ENCODE measurements at regions not wholly inside any gene's neighbourhood (a gene's known extent, or its start where the extent isn't known, plus 50 kb on each side); places are given as distances from the start of the nearest gene placed in this dataset.
"Not testable (repeated sequence)": the region's sequence is repeated elsewhere in the genome, so short reads cannot be mapped to it uniquely, and the experiment has no call there.

DNA sequence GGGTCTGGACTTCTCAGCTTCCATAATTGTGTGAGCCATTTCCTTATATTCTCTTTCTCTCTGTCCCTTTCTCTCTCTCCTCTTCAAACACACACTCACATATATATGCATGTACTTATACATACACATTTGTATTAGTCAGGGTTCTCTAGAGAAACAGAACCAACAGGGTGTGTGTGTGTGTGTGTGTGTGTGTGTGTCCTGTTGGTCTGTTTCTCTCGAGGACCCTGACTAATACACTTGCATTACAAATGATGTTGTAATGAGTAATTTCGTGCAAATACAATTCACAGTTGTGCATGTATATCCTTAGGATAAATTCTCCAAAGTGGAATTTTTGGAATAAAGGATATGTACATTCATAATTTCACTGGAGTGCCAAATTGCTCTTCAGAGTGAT lies 115.3 kb downstream of the NPIPB5 start:
- no peak for DNase-seq (ENCODE audit: low read depth)

DNA sequence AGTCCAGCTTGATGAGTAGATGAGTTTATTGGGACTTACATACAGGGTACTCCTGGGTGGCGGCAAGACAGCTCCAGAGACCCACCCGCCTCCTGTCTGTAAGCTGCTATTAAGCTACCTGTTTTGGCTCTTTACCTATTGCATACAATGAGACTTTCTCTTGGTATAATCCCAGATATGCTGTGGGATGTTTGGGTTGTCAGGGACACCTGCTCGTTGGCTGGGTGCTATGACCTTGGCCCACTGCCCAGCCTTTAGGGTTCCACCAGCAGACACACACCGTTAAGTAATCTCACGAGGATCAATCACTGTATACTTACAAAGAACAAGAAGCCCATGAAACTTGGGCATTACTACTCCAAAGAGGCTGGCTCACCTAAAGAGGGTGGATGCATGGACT lies 116.4 kb downstream of the NPIPB5 start:
- DNase-seq (ENCODE audit: low read depth): no peak

DNA sequence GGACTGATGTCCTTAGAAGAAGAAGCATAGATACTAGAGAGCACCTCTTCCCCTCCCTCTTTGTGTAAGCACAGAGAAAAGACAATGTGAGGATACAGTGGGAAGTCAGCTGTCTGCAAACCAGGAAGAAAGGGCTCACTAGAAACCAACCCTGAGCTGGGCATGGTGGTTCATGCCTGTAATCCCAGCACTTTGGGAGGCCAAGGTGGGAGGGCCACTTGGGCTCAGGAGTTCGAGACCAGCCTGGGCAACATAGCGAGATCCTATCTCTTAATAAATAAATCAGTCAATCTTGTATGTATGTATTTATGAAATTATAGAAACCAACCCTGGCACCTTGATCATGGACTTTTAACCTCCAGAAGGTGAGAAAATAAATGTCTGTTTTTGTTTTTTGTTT lies 118.3 kb downstream of the NPIPB5 start:
- no peak for DNase-seq (ENCODE audit: low read depth)

DNA sequence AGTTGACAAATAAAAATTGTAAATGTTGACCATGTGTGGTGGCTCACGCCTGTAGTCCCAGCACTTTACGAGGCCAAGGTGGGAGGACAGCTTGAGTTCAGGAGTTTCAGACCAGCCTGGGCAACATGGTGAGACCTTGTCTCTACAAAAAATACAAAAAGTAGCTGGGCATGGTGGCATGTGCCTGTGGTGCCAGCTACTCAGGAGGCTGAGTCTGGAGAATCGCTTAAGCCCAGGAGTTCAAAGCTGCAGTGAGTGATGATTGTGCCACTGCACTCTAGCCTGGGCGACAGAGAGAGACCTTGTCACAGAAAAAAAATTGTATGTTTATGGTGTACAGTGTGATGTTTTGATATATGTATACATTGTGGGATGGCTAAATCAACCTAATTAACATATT lies 119.6 kb downstream of the NPIPB5 start:
- DNase-seq (ENCODE audit: low read depth): no peak

DNA sequence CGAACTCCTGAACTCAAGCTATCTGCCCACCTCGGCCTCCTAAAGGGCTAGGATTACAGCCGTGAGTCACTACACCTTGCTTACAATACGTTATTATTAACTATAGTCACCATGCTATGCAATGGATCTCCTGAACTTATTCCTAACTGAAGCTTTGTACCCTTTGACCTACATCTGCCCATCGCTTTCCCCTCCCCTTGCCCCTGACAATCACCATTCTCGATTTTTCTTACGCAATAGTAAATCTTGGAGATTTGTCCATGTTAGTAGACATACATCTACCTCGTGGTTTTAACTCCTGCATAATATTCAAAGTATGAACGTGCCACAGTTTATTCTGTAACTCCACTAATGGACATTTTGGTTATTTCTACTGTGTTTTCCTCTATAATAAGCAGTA lies 120.6 kb downstream of the NPIPB5 start:
- DNase-seq (ENCODE audit: low read depth): no peak

DNA sequence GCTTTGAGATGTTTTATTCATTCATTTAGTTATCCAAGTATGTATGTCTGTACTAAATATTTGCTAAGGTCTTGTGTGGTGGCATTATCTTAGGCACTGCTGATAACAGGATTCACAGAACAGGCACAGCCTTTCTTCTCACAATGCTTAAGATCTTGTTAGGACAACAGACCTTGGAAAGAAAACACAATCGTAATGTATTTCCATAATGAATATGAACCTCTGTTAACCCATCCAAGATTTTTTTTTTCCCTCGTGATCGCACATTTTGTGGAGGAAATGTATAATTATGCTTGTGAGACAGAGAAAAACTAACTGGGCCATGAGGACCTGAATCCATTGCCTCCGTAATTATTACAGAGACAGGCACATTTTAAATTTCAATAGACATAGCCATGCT lies 121.9 kb downstream of the NPIPB5 start:
- DNase-seq (ENCODE audit: low read depth): no peak

DNA sequence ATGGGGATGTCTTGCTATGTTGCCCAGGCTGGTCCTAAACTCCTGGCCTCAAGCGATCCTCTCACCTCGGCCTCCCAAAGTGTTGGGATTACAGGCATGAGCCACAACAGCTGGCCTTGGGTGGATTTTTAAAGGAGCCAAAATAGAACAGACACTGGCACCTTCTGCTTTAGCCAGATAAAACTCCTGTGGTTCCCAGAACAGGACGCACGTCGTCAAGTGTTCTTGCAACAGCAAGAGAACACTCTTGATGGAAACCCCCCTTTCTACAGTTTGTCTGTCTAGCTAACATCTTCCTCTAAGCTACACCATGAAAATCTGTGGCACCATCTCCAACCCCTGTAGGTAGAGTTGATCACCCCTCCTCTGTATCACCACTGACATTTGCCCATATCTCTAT lies 122.6 kb downstream of the NPIPB5 start:
- DNase-seq (ENCODE audit: low read depth): no peak

DNA sequence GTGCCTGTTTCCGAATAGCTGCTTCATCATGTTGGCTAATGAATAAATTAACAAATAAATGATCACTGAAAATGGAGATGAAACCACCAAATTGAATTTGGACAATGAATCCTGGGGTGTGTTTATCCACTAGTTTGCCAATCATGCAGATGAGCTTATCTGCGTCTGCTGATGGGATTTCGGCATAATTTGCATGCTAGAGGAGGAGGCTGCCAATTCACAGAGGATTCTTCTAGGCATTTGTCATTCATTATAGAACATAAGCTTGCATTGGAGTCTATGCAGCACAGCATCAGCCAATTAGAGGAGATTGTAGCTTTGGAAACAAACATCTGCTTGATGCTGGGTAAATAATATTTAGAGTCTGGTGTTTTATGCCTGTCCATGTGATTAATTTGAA lies 123.1 kb downstream of the NPIPB5 start:
- DNase-seq (ENCODE audit: low read depth): no peak

DNA sequence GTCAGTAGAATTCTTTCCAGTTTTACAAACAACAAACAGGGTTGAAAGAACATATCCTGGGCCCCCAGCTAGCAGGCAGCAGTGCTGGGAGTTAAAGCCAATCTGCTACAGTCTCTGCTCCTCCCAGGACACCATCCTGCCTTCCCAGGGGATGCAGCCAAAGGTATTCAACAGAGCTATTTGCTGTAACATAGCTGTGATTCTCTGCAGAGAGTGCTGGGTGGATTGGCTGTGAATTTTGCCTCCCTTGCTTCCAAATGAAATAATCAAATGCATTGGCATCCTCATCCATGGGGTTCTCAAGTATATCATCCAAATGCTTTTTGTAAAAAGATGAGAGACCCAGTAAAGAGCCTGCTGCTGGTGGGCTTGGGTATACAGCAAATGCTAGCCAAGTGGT lies 124.3 kb downstream of the NPIPB5 start:
- DNase-seq (ENCODE audit: low read depth): no peak

DNA sequence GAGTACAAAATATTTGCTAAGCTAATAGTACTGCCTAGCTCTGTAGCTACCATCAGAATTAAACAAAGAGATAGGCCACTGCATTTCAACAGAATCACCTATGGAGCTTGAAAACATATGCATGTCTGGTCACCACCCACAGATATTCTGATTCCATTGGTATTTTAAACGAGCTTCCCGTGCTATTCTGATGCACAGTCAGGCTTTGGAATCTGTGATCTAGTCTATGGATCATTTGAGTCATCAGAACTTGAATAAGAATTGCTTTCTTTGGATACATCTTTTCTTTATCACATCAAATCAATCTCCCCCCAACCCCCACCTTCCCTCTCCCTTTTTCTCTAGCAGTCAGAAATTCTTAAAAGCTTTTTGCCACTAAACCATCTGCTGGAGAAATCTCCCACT lies 124.7 kb downstream of the NPIPB5 start:
- DNase-seq (ENCODE audit: low read depth): no peak

DNA sequence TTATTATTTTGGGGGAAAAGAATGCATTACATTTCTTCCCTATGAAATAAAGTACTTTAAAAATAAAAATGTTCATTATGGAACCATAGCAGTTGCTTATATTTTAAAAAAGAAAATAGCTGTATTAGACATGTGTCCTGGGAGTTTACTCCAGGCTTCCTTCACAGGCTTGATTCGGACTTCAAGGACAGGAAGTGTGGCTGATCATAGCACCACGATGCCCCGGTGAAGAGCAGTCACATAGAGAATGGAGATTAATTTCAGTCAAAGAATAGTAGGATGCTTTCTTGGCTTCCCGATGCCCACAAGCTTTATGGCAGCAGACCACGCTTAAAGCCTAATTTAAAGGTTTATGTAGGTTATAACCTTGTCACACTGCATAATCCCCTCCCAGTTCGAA lies 125.1 kb downstream of the NPIPB5 start:
- DNase-seq (ENCODE audit: low read depth): no peak

DNA sequence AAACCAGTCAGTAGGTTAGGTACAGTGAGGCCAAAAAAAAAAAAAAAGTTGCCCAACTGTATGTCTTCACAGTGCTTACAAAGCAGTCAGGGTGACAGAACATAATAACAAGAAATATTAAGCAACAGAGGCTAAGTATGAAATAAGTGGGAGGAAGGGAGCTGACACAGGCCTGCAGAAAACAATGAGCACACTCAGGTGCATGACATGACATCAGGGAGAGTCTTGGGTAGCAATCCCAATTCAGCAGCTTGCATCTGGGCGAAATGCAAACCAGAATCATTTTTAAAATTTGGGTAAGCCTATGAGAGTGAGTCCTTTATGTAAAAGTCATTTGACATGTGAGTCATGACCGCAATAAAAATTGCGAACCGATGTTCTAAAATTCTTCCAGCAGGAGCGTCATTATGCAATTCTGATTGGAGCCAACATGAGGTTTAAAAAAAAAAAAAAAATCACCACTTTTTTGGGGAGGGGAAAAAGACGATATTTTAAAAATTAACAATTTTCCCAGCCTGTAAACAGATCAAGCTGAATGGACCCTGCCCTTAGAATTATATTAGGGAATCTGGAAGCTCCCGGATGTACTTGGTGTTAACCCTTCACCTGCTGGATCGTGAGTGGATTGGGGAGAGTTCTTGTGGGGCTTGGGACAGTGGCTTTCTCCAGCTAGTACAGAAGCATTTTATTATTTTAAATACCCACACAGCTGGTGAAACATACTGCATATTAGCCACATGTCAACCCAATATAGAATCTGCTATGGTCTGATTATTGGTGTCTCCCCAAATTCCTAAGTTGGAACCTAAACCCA lies 127.9 kb downstream of the NPIPB5 start:
- DNase-seq (ENCODE audit: low read depth): no peak

DNA sequence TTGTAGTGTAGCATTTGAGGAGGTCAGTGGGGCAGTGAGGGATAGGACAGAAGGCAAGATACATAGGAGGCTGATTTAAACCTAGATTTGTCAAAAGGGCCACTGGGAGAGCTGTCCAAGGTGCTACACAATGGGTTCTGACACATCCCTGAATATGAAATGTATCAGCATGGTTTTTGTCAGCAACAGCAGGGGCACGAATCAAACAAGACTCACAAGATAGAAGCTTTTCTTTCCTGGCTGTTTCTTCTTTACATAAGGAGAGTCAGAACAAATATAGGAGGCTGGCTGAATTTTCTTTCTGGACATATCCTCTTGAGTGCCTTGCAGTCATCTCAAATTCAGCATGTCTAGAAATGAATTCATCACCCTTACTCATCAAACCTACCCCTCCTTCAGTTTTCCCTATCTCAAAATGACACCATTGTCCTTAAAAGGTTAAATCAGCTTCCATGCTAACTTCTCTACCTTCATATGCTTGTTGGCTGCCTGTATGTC lies 130.5 kb downstream of the NPIPB5 start:
- DNase-seq (ENCODE audit: low read depth): no peak

DNA sequence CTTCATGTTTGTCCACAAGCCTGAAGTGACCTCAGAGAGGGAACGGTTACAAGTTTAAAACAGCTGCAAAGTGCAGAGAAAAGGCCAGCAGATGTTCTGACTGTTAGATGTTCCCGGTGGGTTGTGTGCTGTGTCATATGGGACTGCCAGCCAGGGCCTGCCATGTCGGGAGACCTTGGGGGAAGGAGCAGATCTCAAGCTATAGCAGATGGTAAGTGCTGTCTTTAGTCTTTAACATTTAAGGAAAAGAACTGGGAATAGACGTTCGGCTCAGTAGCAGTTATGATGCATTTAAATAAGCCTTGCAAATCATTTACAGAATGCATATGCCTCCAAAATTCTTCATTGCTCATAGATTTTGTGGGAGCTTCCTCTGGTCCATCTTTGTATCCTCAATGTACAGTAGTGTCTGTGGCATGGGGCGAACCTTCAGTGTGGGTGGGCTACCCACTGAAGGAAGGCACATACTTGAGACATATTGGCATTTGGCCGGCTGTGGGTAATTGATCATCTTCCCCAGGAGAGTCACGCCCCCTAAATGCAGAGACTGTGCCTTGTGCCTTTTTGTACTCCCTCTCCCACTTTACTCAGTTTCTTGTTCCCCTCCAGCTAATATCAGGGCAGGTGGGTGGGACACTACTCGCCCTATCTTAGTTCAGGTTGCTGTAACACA lies 131.9 kb downstream of the NPIPB5 start:
- DNase-seq (ENCODE audit: low read depth): no peak

DNA sequence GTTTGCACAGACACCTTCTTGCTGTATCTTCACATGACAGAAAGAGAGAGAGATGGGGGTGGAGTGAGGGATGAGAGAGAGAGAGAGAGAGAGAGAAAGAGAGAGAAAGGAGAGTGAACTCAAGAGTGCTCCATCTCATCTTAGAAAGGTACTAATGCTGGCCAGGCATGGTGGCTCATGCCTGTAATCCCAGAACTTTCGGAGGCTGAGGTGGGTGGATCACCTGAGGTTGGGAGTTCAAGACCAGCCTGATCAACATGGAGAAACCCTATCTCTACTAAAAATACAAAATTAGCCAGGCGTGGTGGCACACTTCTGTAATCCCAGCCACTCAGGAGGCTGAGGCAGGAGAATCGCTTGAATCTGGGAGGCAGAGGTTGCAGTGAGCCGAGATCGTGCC lies 132.5 kb downstream of the NPIPB5 start:
- not testable (repeated sequence) for DNase-seq (ENCODE audit: low read depth)

DNA sequence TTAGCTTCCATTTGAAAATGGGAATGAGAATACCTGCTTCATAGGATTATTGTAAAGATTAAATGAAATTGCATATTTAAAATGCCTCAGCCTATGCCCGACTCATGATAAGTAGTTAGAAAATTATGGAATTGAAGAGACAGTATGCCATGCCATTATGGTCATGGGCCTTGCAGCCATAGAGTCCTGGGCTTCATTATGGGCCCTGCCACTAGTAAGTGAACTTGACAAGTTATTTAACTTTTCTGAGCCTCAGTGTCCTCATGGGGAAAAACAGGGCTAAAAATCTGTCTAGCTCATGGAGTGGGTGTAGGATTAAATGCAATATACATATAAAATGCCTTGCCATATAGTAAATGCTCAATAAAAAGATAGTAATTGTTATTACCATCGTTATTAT lies 133.2 kb downstream of the NPIPB5 start:
- DNase-seq (ENCODE audit: low read depth): no peak

DNA sequence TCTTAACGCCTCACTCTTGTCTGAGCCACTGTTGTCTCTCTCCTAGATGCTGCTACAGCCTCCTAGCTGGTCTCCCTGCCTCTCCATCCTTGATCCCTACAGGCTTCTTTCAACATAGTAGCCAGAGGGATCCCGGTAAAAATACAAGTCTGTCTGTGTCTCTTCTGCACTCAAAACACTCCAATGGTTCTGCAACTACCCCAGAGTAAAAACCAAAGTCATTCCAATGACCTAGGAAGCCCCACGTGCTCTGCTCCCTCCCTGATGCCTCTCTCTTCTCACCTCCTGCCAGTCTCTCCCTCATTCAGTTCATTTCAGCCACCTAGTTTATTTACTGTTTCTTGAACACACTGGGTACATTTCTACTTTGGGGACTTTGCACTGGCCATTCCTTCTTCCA lies 135.2 kb downstream of the NPIPB5 start:
- DNase-seq (ENCODE audit: low read depth): no peak

DNA sequence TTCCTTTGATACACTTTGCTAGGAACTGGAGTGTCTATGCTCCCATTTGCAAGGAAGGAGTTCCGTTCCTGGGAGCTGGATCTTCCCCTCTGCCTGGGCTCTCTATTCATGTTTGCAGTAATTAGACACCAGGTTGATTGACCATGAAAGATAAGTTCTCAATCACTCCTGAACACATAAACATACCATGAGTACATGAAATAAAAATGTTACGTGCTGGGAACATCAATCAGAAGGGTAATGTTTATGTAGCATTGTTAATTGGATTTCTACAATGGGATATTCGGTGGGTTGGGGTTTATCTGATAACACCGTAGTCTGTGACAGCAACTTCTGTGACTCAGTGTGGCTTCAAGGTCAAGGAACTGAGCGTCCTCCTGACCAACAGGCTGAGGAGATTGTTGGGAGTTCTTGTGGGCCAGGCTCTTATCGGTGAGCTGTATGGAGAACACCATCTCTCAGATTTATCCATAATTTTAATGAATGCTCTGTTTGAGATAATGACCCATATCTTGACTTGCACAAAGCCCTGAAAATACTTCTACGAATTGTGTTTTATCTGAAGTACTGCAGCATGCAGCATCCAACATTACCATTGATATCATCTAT lies 136.4 kb downstream of the NPIPB5 start:
- DNase-seq (ENCODE audit: low read depth): no peak

DNA sequence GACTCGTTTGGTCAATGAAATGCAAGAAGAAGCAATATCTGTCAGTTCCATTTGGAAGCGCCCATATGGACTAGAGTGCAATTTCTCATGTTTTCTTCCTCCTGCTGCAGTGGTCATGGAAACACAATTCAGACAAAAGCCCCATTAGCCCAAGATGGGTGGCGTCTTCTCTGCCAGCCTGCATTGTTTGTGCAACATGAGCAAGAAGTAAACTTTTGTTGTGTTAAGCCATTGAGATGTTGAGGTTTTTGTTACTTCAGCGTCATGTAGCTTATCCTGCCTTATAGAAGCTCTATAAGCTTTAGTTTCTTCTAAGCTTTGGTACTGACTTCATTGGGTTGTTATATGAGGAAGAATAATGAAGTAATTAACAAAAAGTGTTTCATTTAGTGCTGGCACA lies 137.4 kb downstream of the NPIPB5 start:
- DNase-seq (ENCODE audit: low read depth): no peak

DNA sequence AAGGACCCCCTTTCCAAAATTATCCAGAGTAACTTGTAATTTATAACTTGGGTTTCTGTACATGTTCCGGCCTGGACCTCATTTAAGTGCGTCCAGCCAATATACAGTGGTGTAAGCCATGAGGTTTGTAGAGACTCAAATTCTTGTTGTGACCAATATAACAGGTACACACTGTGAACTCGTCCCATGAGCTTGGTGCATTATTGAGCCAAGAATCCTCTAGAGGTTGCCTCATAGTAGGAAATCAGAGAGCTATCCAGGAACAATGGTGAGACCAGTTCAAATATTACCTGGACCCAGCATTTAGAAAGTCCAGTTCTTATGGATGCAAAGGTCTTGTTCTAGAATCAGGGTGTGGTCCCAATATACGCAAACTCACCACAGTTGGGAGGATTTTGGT lies 138.2 kb downstream of the NPIPB5 start:
- DNase-seq (ENCODE audit: low read depth): no peak

DNA sequence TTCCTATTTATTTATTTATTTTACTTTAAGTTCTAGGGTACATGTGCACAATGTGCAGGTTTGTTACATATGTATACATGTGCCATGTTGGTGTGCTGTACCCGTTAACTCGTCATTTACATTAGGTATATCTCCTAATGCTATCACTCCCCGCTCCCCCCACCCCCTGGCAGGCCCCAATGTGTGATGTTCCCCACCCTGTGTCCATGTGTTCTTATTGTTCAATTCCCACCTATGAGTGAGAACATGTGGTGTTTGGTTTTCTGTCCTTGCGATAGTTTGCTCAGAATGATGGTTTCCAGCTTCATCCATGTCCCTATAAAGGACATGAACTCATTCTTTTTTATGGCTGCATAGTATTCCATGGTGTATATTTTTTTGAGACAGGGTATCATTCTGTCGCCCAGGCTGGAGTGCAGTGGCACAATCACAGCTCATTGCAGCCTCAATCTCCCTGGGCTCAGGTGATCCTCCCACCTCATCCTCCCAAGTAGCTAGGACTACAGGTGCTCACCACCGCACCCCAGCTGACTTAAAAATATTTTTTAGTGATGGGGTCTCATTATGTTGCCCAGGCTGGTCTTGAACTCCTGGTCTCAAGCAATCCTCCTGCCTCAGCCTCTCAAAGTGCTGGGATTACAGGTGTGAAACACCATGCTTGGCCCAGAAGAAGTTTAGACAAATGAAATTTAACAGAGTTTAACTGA lies 140.6 kb downstream of the NPIPB5 start:
- DNase-seq (ENCODE audit: low read depth): not testable (repeated sequence)

DNA sequence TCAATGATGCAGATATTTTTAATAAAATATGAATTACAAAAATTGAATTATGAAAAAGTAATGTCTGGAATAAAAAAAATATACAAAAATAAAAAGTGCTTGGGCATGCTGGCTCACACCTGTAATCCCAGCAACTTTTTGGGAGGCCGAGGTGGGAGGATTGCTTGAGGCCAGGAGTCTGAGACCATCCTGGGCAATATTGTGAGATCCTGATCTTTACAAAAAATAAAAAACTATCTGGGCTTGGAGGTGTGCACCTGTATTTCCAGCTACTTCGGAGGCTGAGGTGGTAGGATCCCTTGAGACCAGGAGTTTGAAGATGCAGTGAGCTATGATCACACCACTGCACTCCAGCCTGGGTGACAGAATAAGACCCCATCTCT lies 141.8 kb downstream of the NPIPB5 start:
- no peak for DNase-seq (ENCODE audit: low read depth)

DNA sequence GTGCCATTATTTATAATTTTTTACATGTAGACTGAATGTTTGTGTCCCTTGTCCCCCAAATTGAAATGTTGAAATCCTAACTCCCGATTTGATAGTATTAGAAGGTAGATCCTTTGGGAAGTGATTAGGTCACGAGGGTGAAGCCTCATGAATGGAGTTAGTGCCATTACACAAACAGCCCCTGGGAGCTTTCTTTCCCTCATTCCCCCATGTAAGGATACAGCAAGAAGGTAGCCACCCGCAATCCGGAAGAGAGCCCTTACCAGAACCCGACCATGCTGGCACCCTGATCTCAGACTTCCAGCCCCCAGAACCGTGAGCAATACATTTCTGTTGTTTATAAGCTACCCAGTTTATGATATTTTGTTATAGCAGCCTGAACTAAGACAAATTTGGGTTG lies 143.2 kb downstream of the NPIPB5 start:
- no peak for DNase-seq (ENCODE audit: low read depth)
